ENCODE measurements at regions not wholly inside any gene's neighbourhood (a gene's known extent, or its start where the extent isn't known, plus 50 kb on each side); places are given as distances from the start of the nearest gene placed in this dataset.

DNA sequence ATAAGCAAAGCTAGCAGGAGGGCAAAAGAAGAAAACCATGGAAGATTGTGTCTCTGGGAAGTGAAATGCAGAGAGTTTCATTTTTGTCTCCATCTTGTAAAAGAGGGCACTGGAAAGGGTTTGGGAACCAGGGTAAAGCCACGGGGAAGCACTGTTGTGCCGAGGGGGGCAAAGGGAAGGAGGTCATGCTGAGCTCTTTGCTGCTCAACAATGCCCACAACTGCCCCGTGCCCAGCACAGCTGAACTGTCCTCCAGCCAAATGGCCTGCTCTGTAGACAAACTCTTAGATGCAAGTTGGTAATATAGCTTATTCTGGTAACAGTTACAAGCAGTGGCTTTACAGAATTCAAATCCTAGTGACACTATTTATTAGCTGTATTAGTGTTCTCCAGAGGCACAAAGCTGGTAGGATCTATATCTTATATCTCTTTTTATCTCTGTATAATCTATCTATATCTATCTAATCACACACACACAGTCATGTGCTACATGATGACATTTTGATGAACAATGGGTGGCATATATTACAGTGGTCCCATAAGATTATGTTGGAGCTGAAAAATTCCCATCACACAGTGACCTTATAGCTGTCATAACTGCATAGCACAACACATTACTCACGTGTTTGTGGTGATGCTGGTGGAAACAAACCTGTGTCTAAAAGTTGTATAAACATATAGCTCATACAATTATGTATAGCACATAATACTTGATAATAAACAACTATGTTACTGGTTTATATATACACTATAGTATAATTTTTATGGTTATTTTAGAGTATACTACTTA is 203.4 kb upstream of the DDHD1 start:
- Histone ChIP-seq H3K27ac (ENCODE audit: low read depth, low read length) (no peak overlapping the region), H3K9me3 (ENCODE audit: control insufficient read depth, insufficient read depth, low read length) (no peaks in the 10 kb centered on the region), H3K4me3 (ENCODE audit: low read depth, low read length) (no peak overlapping the region), H3K27me3 (ENCODE audit: control insufficient read depth, insufficient read depth, low read length) (no peaks in the 10 kb centered on the region)
- POLR2A ChIA-PET: interaction anchor here (0.7 to 1.1 kb wide), 2 partner anchors 12 to 56 kb away, joined by 3 read pairs; no protein-coding TSS in a partner anchor
- CTCF ChIA-PET: interaction anchor here (1.9 kb wide), 1 partner anchor 991 kb away, joined by 5 read pairs; no protein-coding TSS in a partner anchor
- TF ChIP-seq CTCF (IDR thresholded peaks at IDR 0.05; ENCODE audit: low read depth, low read length): no peak
- no peak for DNase-seq (ENCODE audit: low read depth, low spot score)

DNA sequence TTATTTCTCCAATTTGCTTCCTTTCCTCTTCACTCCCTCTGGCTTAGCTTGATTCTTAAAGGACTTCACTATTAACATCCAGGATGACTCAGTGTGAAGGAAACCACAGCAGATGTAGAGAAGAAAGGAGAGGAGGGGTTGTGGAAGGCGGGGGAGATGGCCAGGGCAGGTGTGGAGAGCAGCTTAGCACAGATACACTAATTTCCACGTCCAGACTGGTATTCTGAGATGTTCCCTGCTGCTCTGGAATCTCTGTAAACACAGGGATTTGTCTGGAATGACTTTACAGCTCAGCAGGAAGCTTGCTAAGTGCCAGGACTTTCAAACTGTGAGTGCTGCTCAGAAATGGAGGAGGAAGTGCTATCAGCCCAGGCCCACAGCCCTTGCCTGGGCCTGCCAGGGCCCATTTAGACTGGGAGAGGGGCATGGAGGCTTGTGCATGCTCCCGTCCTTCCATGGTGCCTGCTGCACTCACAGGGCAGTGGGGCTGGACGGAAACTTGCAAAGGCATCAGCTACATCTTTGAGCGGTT is 202.5 kb upstream of the DDHD1 start:
- ChIA-PET POLR2A (interaction anchor here (0.8 to 1.5 kb wide), 2 partner anchors 12 to 24 kb away, joined by 3 to 4 read pairs; no protein-coding TSS in a partner anchor), CTCF (interaction anchor here (1.1 to 1.9 kb wide), 4 partner anchors 12 to 992 kb away, joined by 3 to 6 read pairs (median 6); no protein-coding TSS in a partner anchor)
- no peak for TF ChIP-seq CTCF (IDR thresholded peaks at IDR 0.05; ENCODE audit: low read depth, low read length)
- H3K4me3 ChIP-seq (ENCODE audit: low read depth, low read length): no peak overlapping the region
- peak overlapping the region; percentile 61 for H3K27ac ChIP-seq (ENCODE audit: low read depth, low read length)
- H3K9me3 ChIP-seq (ENCODE audit: control insufficient read depth, insufficient read depth, low read length): no peaks in the 10 kb centered on the region
- no peak for DNase-seq (ENCODE audit: low read depth, low spot score)
- H3K27me3 ChIP-seq (ENCODE audit: control insufficient read depth, insufficient read depth, low read length): no peaks in the 10 kb centered on the region

DNA sequence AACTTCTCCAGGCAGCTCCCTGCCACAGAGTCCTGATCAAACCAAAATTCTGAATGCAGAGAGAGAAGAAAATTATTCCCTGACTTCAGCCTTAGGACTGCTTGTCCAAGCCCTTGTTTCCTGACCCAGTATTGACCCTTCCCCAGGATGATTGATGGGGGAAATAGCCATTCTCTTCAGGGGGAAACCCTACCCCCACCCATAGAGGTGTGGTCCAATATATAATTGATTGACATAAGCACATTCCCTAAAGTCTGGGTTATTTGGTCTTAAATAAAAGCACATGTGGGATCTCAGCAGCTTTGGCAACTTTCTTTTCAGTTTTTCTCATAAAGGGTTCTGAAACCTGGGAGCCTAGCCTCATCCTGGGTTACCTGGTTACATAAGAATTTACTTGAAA is 201.2 kb upstream of the DDHD1 start:
- ChIA-PET CTCF (interaction anchor here (0.5 to 1.9 kb wide), 7 partner anchors 14 to 1567 kb away, joined by 3 to 7 read pairs (median 5); no protein-coding TSS in a partner anchor), POLR2A (interaction anchor here (1.5 kb wide), 1 partner anchor 13 kb away, joined by 4 read pairs; no protein-coding TSS in a partner anchor)
- H3K4me3 ChIP-seq (ENCODE audit: low read depth, low read length): no peak overlapping the region
- TF ChIP-seq CTCF (IDR thresholded peaks at IDR 0.05; ENCODE audit: low read depth, low read length): no peak
- no peak for DNase-seq (ENCODE audit: low read depth, low spot score)
- no peak overlapping the region for H3K27ac ChIP-seq (ENCODE audit: low read depth, low read length)
- H3K9me3 ChIP-seq (ENCODE audit: control insufficient read depth, insufficient read depth, low read length): no peaks in the 10 kb centered on the region
- H3K27me3 ChIP-seq (ENCODE audit: control insufficient read depth, insufficient read depth, low read length): no peaks in the 10 kb centered on the region

GRCh38 chr14:53350866-53351265 is 197.7 kb upstream of the DDHD1 start:
- H3K9me3 ChIP-seq (ENCODE audit: control insufficient read depth, insufficient read depth, low read length): no peaks in the 10 kb centered on the region
- ChIA-PET CTCF (no interaction called here), POLR2A (no interaction called here)
- no peak for DNase-seq (ENCODE audit: low read depth, low spot score)
- H3K27me3 ChIP-seq (ENCODE audit: control insufficient read depth, insufficient read depth, low read length): no peaks in the 10 kb centered on the region
- H3K27ac ChIP-seq (ENCODE audit: low read depth, low read length): no peak overlapping the region
- no peak overlapping the region for H3K4me3 ChIP-seq (ENCODE audit: low read depth, low read length)
- TF ChIP-seq CTCF (IDR thresholded peaks at IDR 0.05; ENCODE audit: low read depth, low read length): no peak

DNA sequence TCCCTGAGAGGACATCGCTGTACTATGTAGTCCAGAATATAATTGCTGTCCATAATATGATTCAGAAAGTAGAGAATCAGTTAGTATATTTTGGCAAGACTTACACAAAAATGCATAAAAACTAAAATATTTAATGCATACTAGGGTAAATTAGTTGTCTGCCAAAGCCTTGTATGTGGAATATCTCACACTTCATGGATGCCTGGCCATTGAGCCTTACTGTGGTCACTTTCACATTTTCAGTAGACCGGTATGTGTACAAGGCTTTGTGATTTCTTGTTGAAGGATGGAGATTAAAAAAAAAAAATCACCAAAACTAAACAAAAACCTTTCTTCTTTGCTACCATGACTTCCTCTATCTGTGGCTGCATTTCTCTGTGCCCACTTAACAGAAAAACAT is 197.3 kb upstream of the DDHD1 start:
- no peak for DNase-seq (ENCODE audit: low read depth, low spot score)
- H3K27ac ChIP-seq (ENCODE audit: low read depth, low read length): no peak overlapping the region
- ChIA-PET POLR2A (no interaction called here), CTCF (no interaction called here)
- no peak overlapping the region for H3K4me3 ChIP-seq (ENCODE audit: low read depth, low read length)
- no peak for TF ChIP-seq CTCF (IDR thresholded peaks at IDR 0.05; ENCODE audit: low read depth, low read length)
- H3K27me3 ChIP-seq (ENCODE audit: control insufficient read depth, insufficient read depth, low read length): no peaks in the 10 kb centered on the region
- H3K9me3 ChIP-seq (ENCODE audit: control insufficient read depth, insufficient read depth, low read length): no peaks in the 10 kb centered on the region
